HFF-Myc (cell line): ENCODE measurements at regions not wholly inside any gene's neighbourhood (a gene's known extent, or its start where the extent isn't known, plus 50 kb on each side); places are given as distances from the start of the nearest gene placed in this dataset.

Experiments used
- DNase-seq: peaks from one replicate; pipeline ENCODE4 v3.0.0-alpha.2; 2011; ENCODE audit warnings: low read depth; ENCODE audit errors: extremely low read depth
- H3K4me3 ChIP-seq: replicated peaks from 2 replicates; pipeline ENCODE4 v1.5.1; 2011; ENCODE audit warnings: low read depth, mild to moderate bottlenecking, control low read depth, low read length
- TF ChIP-seq, protein P1 (sequence below): IDR thresholded peaks from 2 replicates; pipeline ENCODE4 v1.5.1; 2012; ENCODE audit warnings: mild to moderate bottlenecking, low read depth, low read length, control low read depth; ENCODE audit errors: missing control alignments

DNA sequence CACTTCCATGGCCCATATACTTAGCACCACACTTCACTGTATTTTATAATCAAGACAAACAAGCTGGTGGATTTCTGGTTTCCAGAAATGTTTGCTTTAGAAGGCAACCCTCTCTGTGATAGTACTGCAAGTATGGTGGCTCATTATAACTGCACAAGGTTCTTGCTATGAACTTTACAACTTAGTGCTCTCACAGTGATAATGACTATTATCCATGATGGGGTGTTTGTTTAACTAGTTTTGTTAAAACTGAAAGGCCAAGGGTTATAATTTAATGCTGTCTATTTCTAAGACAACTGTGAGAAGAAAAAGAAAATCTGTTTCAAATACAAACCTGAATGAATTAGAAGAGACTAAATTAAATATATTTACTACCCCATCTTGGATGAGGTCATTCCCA lies 903.2 kb downstream of the ADGRL2 start:
- TF ChIP-seq, protein P1, sequence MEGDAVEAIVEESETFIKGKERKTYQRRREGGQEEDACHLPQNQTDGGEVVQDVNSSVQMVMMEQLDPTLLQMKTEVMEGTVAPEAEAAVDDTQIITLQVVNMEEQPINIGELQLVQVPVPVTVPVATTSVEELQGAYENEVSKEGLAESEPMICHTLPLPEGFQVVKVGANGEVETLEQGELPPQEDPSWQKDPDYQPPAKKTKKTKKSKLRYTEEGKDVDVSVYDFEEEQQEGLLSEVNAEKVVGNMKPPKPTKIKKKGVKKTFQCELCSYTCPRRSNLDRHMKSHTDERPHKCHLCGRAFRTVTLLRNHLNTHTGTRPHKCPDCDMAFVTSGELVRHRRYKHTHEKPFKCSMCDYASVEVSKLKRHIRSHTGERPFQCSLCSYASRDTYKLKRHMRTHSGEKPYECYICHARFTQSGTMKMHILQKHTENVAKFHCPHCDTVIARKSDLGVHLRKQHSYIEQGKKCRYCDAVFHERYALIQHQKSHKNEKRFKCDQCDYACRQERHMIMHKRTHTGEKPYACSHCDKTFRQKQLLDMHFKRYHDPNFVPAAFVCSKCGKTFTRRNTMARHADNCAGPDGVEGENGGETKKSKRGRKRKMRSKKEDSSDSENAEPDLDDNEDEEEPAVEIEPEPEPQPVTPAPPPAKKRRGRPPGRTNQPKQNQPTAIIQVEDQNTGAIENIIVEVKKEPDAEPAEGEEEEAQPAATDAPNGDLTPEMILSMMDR: no peak
- no peak overlapping the region for H3K4me3 ChIP-seq
- no peak for DNase-seq

DNA sequence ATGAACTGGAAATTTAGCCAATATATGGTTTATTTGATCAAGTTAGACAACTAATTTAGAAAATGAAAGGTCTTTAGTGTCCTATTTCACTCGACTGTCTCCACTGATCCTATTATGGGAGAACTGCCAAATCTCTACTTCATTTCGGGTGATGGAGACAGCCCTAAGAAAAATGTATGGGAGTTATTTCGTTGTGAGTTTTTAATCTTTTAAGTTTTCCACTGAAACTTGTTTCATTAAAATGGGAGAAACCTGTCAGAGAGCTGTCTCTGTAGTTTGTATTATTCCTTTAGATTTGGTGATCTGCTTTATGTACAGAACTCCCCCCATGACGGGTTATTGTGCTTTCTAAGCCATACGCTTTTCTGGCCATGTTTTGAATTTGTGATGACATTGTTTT lies 899.7 kb downstream of the ADGRL2 start:
- H3K4me3 ChIP-seq: no peak overlapping the region
- TF ChIP-seq, protein P1: no peak
- DNase-seq: no peak

DNA sequence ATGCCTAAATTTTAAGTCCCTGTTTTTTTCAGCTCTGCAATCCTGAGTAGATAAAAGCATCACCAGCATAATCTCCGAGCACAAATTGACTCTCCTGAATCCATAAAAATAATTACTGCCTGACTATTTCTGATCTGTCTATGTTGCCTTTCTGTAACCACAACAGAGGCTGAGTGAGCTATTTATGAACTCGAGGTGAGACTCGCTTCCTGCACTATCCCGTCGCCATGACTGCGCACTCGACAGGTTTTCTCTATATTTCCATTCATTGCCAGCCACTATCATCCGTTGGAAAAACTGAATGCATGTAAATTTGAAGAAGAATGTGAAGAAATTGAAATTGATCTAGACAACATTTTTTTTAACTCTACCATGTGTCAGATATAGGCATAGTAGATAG lies 897.2 kb downstream of the ADGRL2 start:
- TF ChIP-seq, protein P1: no peak
- DNase-seq: no peak

DNA sequence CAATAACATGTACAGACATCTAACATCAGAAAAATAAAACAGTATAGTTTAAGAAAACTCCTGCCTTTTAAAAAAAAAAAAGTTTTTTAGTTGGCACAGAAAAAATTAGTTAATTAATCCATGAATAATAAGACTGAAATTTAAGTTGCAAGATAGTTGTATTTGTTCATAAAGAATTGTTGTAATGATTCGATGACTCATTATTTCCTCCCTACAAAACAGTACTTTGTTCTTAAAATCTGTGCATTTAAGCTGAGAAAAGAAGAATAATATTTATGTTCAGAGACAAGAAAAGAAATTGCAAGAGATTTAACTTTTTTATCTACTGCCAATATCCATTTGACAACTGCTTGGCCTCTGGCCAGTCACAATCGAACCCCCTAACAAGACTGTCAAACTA lies 894.7 kb downstream of the ADGRL2 start:
- TF ChIP-seq, protein P1: no peak

More for the DNA sequence above, 897.2 kb downstream of the ADGRL2 start:
- no peak overlapping the region for H3K4me3 ChIP-seq

DNA sequence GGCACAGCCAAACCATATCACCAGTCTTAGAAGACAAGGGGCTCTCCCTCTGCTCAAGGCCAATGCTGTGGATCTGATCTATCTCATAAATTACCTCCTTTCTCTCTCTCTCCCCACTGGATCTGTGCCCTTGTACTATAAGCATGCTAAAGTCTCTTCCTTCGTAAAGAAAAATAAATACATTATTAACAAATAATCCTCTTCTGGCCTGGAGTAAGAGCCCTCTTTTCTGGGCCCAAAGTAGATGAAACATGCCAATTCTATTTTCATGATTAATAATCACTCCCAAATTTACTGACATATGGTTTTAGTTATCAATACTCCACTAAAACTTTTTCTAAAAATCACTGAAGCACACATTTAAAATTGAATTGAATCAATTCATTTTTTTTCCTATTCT lies 889.7 kb downstream of the ADGRL2 start:
- TF ChIP-seq, protein P1: no peak
- DNase-seq: no peak
- no peak overlapping the region for H3K4me3 ChIP-seq

More for the DNA sequence above, 894.7 kb downstream of the ADGRL2 start:
- DNase-seq: no peak
- no peak overlapping the region for H3K4me3 ChIP-seq

DNA sequence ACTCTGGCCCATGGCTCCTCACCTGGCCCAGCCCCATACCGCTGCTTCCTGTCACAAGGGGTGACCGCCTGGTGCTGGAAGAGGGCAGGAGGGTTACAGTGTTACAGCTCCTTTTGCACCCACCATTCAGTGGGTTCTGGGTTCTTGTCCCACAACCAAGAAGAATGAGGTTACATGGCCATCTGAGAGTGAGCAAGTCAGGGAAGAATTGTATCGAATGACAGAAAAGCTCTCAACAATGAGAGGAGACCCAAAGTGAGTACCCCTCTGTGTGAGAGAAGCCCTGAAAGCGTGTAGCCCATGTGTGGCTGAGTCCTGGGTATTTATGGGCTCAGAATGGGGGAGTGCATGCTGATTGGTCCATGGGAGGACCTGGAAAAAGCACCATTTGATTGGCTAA lies 888.5 kb downstream of the ADGRL2 start:
- TF ChIP-seq, protein P1: no peak
- DNase-seq: no peak
- no peak overlapping the region for H3K4me3 ChIP-seq

DNA sequence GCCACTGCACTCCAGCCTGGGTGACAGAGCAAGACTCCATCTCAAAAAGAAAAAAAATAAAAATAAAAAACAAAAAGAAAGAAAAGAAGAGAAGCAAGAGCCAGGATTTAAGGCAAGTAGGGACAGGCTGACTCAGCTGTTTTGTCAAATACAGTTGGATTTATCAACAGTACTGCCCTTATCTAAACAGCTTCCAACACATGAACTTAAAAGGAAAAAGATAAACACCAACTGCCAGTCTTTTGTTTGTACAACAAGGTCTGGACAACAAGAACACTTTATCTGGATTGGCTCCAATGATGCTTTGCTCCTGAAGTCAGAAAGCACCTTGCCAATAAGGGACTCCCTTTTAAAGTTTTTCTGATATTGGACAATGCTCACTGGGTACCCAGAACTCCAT lies 886.0 kb downstream of the ADGRL2 start:
- TF ChIP-seq, protein P1: no peak
- H3K4me3 ChIP-seq: no peak overlapping the region
- no peak for DNase-seq
